ENCODE measurements at regions not wholly inside any gene's neighbourhood (a gene's known extent, or its start where the extent isn't known, plus 50 kb on each side); places are given as distances from the start of the nearest gene placed in this dataset.
"Not testable (repeated sequence)": the region's sequence is repeated elsewhere in the genome, so short reads cannot be mapped to it uniquely, and the experiment has no call there.

- DNase-seq, result no peak
Observed at GRCh38 chr1:56095696-56096665, 483.4 kb downstream of the PLPP3 start.

GRCh38 chr1:56094168-56094567 is 485.2 kb downstream of the PLPP3 start:
- DNase-seq, result no peak

GRCh38 chr1:56092684-56093570 is 486.4 kb downstream of the PLPP3 start:
- DNase-seq, result no peak

- DNase-seq, result not testable (repeated sequence)
Observed at GRCh38 chr1:56089826-56090225, 489.5 kb downstream of the PLPP3 start.

GRCh38 chr1:56084246-56084645 is 495.1 kb downstream of the PLPP3 start:
- no peak for DNase-seq

- DNase-seq, result no peak
Observed at GRCh38 chr1:56081736-56082135, 497.6 kb downstream of the PLPP3 start.

GRCh38 chr1:56081173-56081572 is 498.2 kb downstream of the PLPP3 start:
- DNase-seq, result no peak

- no peak for DNase-seq
Observed at GRCh38 chr1:56080123-56080522, 499.2 kb downstream of the PLPP3 start.

- DNase-seq, result no peak
Observed at GRCh38 chr1:56079391-56079790, 500.0 kb downstream of the PLPP3 start.

GRCh38 chr1:56077206-56077605 is 502.2 kb downstream of the PLPP3 start:
- no peak for DNase-seq

- no peak for DNase-seq
Observed at GRCh38 chr1:56074007-56074651, 505.2 kb downstream of the PLPP3 start.

GRCh38 chr1:56073614-56074006 is 505.8 kb downstream of the PLPP3 start:
- DNase-seq, result no peak

- DNase-seq, result no peak
Observed at GRCh38 chr1:56073206-56073605, 506.2 kb downstream of the PLPP3 start.

- DNase-seq, result no peak
Observed at GRCh38 chr1:56072310-56072709, 507.1 kb downstream of the PLPP3 start.

- no peak for DNase-seq
Observed at GRCh38 chr1:56071351-56071750, 508.0 kb downstream of the PLPP3 start.

- DNase-seq, result no peak
Observed at GRCh38 chr1:56070601-56071000, 508.8 kb downstream of the PLPP3 start.

- no peak for DNase-seq
Observed at GRCh38 chr1:56069824-56070223, 509.5 kb downstream of the PLPP3 start.

GRCh38 chr1:56068908-56069307 is 510.5 kb downstream of the PLPP3 start:
- no peak for DNase-seq

GRCh38 chr1:56068210-56068609 is 511.2 kb downstream of the PLPP3 start:
- DNase-seq, result no peak

GRCh38 chr1:56065729-56066128 is 513.6 kb downstream of the PLPP3 start:
- DNase-seq, result no peak

- no peak for DNase-seq
Observed at GRCh38 chr1:56064705-56065104, 514.7 kb downstream of the PLPP3 start.

- no peak for DNase-seq
Observed at GRCh38 chr1:56063461-56063860, 515.9 kb downstream of the PLPP3 start.

GRCh38 chr1:56062625-56063024 is 516.7 kb downstream of the PLPP3 start:
- no peak for DNase-seq

All from NCI-H748 treated with DMSO at 0.1 percent for 48 hours (cell line).